Activated T-cell treated with anti-CD3 and anti-CD28 coated beads, Interleukin-2, amount 50 U/mL, for 24 hours (primary cell): ENCODE measurements at regions not wholly inside any gene's neighbourhood (a gene's known extent, or its start where the extent isn't known, plus 50 kb on each side); places are given as distances from the start of the nearest gene placed in this dataset.
"Not testable (repeated sequence)": the region's sequence is repeated elsewhere in the genome, so short reads cannot be mapped to it uniquely, and the experiment has no call there.

ENCODE experiments used
- DNase-seq: peaks from one replicate; pipeline ENCODE4 v3.0.0-alpha.2; 2020
- H3K27ac Mint-ChIP-seq: 2 replicates; pipeline ENCODE4 v1.8.0; 2020; ENCODE audit warnings: mild to moderate bottlenecking, mixed read lengths
- H3K27me3 Mint-ChIP-seq: 2 replicates; pipeline ENCODE4 v1.8.0; 2020; ENCODE audit warnings: mixed read lengths
- H3K36me3 Mint-ChIP-seq: 2 replicates; pipeline ENCODE4 v1.8.0; 2020; ENCODE audit warnings: low read depth, mixed read lengths
- H3K4me1 Mint-ChIP-seq: 2 replicates; pipeline ENCODE4 v1.8.0; 2020; ENCODE audit warnings: low read depth, mixed read lengths
- H3K4me3 Mint-ChIP-seq: 2 replicates; pipeline ENCODE4 v1.8.0; 2020; ENCODE audit warnings: mild to moderate bottlenecking, moderate library complexity, mixed read lengths
- H3K9me3 Mint-ChIP-seq: 2 replicates; pipeline ENCODE4 v1.8.0; 2020; ENCODE audit warnings: mixed read lengths

- Mint-ChIP-seq H3K27me3 (no peaks in the 10 kb centered on the region), H3K4me3 (no peak overlapping the region), H3K36me3 (no peaks in the 10 kb centered on the region), H3K9me3 (peaks cover 15% of the 10 kb centered on the region), H3K27ac (no peak overlapping the region), H3K4me1 (no peaks in the 10 kb centered on the region)
- DNase-seq, result no peak
These were observed 179.3 kb upstream of the FLRT2 start for GRCh38 chr14:85350667-85351066.

DNA sequence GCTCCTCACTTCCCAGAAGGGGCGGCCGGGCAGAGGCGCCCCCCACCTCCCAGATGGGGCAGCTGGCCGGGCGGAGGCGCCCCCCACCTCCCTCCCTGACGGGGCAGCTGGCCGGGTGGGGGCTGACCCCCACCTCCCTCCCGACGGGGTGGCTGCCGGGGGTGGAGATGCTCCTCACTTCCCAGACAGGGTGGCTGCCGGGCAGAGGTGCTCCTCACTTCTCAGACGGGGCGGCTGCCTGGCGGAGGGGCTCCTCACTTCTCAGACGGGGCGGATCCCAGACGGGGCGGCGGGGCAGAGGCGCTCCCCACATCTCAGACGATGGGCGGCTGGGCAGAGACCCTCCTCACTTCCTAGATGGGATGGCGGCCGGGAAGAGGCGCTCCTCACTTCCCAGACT is 177.4 kb upstream of the FLRT2 start:
- not testable (repeated sequence) for H3K4me3 Mint-ChIP-seq, H3K27me3 Mint-ChIP-seq, DNase-seq, H3K36me3 Mint-ChIP-seq, H3K27ac Mint-ChIP-seq, H3K4me1 Mint-ChIP-seq
- peaks cover 11% of the 10 kb centered on the region for H3K9me3 Mint-ChIP-seq

DNA sequence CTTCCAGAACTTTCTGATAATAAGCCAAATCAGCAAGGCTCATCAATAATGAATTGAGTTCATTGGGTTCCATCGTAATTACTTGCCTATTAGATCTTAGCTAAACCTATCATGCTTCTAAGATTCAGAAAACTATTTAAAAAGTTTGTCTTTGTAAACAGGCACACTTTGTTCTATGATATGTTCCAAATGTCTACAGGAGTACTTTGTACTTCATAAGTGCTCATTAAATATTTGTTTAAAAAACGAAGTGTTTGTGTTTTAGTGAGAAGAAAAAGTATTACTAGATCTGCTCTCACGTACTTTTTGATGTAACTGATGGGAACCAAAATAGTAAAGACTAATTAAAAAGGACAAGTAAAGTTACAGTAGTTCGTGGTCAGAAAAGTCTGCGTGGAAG is 172.8 kb upstream of the FLRT2 start:
- Mint-ChIP-seq H3K9me3 (peaks cover 12% of the 10 kb centered on the region), H3K27me3 (no peaks in the 10 kb centered on the region), H3K27ac (no peak overlapping the region), H3K4me1 (no peaks in the 10 kb centered on the region), H3K36me3 (no peaks in the 10 kb centered on the region), H3K4me3 (no peak overlapping the region)
- DNase-seq, result no peak

DNA sequence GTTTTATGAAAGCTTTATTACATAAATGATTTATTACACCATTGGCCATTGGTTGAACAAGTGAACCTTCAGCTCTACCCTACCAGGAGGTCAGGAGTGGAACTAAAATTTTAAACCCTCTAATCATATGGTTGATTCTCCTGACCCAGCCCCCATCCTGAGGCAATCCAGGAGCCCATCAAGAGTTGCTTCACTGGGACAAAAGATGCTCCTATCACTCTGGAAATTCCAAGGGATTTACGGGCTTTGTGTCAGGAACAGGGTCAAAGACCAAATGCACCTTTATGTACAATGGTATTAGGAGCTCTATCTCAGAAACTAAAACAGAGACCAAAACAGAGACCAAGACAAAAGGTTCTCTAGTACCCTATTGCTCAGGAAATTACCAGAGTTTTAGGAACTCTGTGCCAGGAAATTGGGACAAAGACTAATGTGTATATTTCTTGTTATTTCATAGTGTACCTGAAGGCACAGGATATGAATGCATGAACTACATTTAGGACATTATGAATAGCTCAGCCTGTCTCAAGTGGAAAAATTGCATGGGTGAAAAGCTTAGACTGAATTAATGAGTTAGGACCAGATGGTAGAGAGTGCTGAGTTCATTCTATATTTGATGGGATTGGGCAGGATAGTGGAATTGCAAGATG is 171.7 kb upstream of the FLRT2 start:
- Mint-ChIP-seq H3K4me1 (no peaks in the 10 kb centered on the region), H3K4me3 (no peak overlapping the region), H3K9me3 (peaks cover 12% of the 10 kb centered on the region), H3K36me3 (no peaks in the 10 kb centered on the region), H3K27ac (no peak overlapping the region), H3K27me3 (no peaks in the 10 kb centered on the region)
- no peak for DNase-seq

DNA sequence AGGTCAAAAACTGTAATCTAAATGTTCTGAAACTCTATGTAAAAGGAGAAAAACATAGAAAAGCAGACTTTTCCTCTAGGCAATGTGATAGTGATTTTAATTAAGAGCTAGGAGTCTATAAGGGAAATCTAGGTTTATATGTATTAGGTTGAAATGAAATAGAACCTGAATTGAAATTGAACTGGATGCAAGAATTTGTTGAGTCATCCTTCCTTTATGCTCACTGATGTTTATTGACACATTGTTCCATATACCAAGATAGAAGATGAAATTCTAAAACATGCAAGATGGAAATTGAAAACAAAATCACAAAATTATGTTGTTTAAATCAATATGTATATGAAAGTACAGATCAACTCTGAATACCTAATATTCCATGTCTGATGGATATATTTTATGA is 170.4 kb upstream of the FLRT2 start:
- Mint-ChIP-seq H3K36me3 (no peaks in the 10 kb centered on the region), H3K27ac (no peak overlapping the region), H3K4me1 (no peaks in the 10 kb centered on the region), H3K27me3 (no peaks in the 10 kb centered on the region), H3K4me3 (no peak overlapping the region), H3K9me3 (peaks cover 5% of the 10 kb centered on the region)
- no peak for DNase-seq

DNA sequence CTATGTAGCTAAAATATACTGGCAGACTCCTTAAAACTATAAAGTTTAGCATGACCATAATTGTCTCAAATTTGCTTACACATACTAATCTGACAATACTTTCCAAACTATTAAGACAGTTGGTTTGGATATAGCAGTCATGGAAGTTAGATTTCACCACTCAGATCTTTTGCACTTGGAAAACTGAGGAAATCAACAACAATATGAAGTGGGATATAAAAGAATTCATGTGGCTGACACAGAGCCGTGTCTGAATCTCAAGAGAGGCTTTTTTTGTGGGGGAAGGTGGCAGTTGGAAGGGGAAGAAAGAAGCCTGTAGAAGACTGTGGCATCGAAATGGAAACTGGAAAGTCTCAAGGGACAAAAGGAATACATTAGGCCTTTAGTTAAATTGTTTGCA is 166.6 kb upstream of the FLRT2 start:
- no peaks in the 10 kb centered on the region for H3K36me3 Mint-ChIP-seq
- no peak overlapping the region for H3K4me3 Mint-ChIP-seq
- H3K27ac Mint-ChIP-seq, result no peak overlapping the region
- no peaks in the 10 kb centered on the region for H3K4me1 Mint-ChIP-seq
- H3K27me3 Mint-ChIP-seq, result no peaks in the 10 kb centered on the region
- no peak for DNase-seq
- peaks cover 8% of the 10 kb centered on the region for H3K9me3 Mint-ChIP-seq

GRCh38 chr14:85366226-85366625 is 163.7 kb upstream of the FLRT2 start:
- Mint-ChIP-seq H3K4me3 (no peak overlapping the region), H3K9me3 (peaks cover 12% of the 10 kb centered on the region)
- DNase-seq, result no peak

DNA sequence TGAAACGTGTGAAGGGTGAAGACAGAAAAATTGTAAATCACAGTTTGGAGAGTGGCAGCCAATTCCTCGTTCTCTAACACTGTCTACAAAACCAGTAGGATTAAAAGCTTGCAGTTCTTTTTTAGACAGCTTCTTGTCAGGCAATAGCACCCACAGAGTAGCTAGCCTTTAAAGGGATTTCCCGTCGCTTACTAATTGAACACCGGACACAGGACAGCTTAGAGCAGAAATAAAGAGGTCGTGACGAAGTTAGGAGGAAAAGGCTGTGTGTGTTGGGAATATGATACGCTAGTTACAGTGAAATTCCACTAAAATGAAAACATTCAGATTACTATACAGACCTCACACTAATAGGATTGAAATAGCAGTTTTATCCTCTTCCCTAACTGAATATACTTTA is 149.1 kb upstream of the FLRT2 start:
- no peaks in the 10 kb centered on the region for H3K27me3 Mint-ChIP-seq
- DNase-seq, result no peak
- H3K36me3 Mint-ChIP-seq, result no peaks in the 10 kb centered on the region
- H3K9me3 Mint-ChIP-seq, result peaks cover under 1% of the 10 kb centered on the region
- no peak overlapping the region for H3K27ac Mint-ChIP-seq
- no peak overlapping the region for H3K4me3 Mint-ChIP-seq
- no peaks in the 10 kb centered on the region for H3K4me1 Mint-ChIP-seq

More at GRCh38 chr14:85366226-85366625, 163.7 kb upstream of the FLRT2 start:
- H3K36me3 Mint-ChIP-seq, result no peaks in the 10 kb centered on the region
- H3K27ac Mint-ChIP-seq, result no peak overlapping the region
- H3K4me1 Mint-ChIP-seq, result no peaks in the 10 kb centered on the region
- no peaks in the 10 kb centered on the region for H3K27me3 Mint-ChIP-seq

DNA sequence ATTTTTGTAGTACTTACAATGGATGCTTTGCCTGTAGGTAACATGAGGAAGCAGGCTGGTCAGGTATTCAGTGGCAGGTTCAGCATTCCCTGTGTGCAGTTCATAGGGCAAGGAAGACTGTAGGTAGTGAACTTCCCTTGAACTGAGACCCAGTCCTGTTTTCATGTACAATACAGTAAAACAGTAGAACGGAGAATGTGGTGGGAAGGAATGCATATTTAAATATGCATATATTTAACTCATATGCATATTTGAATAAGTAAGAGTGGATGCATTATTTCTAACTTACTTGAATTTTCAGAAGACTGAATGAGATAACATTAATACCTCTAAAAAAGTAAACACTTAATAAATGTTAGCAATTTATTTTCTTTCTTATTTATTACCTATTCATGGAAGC is 147.6 kb upstream of the FLRT2 start:
- Mint-ChIP-seq H3K27ac (no peak overlapping the region), H3K27me3 (no peaks in the 10 kb centered on the region), H3K36me3 (no peaks in the 10 kb centered on the region), H3K4me3 (no peak overlapping the region), H3K4me1 (no peaks in the 10 kb centered on the region), H3K9me3 (no peaks in the 10 kb centered on the region)
- DNase-seq, result no peak

DNA sequence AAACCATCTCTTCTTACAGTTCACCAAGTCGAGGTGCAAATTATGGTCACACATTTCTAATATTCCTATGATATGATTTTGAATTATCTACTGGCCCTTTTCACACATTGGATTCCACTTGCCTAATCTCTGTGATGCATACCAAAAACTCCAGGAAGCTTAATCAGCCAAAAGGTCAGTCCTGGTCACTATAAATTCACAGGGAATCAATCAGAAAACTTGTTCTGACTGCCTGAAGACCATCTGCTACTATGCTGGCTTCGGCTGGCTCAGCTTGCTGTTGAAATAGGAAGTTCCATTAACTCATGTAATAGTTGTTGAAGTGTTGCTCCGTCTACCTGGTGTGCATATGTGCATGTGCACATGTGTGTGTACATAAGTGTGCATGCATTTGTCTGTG is 142.8 kb upstream of the FLRT2 start:
- Mint-ChIP-seq H3K27me3 (no peaks in the 10 kb centered on the region), H3K27ac (no peak overlapping the region), H3K9me3 (no peaks in the 10 kb centered on the region), H3K36me3 (no peaks in the 10 kb centered on the region), H3K4me3 (no peak overlapping the region), H3K4me1 (no peaks in the 10 kb centered on the region)
- no peak for DNase-seq

GRCh38 chr14:85390236-85390635 is 139.7 kb upstream of the FLRT2 start:
- H3K4me3 Mint-ChIP-seq, result no peak overlapping the region
- H3K27ac Mint-ChIP-seq, result no peak overlapping the region

GRCh38 chr14:85391455-85391854 is 138.5 kb upstream of the FLRT2 start:
- H3K4me3 Mint-ChIP-seq, result no peak overlapping the region
- no peaks in the 10 kb centered on the region for H3K36me3 Mint-ChIP-seq
- no peak overlapping the region for H3K27ac Mint-ChIP-seq
- no peak for DNase-seq
- no peaks in the 10 kb centered on the region for H3K4me1 Mint-ChIP-seq
- H3K27me3 Mint-ChIP-seq, result no peaks in the 10 kb centered on the region
- H3K9me3 Mint-ChIP-seq, result no peaks in the 10 kb centered on the region

More at GRCh38 chr14:85390236-85390635, 139.7 kb upstream of the FLRT2 start:
- no peaks in the 10 kb centered on the region for H3K27me3 Mint-ChIP-seq
- H3K9me3 Mint-ChIP-seq, result no peaks in the 10 kb centered on the region
- H3K4me1 Mint-ChIP-seq, result no peaks in the 10 kb centered on the region
- no peak for DNase-seq
- H3K36me3 Mint-ChIP-seq, result no peaks in the 10 kb centered on the region

GRCh38 chr14:85391892-85392291 is 138.1 kb upstream of the FLRT2 start:
- Mint-ChIP-seq H3K9me3 (no peaks in the 10 kb centered on the region), H3K27ac (no peak overlapping the region), H3K4me1 (no peaks in the 10 kb centered on the region), H3K4me3 (no peak overlapping the region), H3K27me3 (no peaks in the 10 kb centered on the region), H3K36me3 (no peaks in the 10 kb centered on the region)
- no peak for DNase-seq

DNA sequence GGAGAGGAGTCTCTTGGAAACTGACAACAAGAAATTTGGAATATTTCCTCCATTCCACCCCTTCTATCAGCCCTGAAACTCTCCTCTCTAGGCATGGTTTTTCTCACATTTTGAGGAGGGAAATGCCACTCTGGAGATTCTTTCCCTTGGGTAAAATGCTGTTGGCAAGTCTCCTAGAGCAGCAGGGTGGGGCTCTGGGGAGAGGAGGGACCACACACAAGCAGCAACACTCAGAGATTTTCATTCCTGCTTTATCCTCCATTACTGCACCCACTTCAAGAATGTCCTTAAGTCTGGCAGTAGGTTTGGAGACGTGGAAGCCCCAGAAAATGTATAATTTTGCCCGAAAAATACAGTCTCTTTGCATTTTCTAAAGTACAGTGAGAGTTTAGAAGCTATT is 130.8 kb upstream of the FLRT2 start:
- H3K4me1 Mint-ChIP-seq, result no peaks in the 10 kb centered on the region
- H3K9me3 Mint-ChIP-seq, result no peaks in the 10 kb centered on the region
- no peak overlapping the region for H3K4me3 Mint-ChIP-seq
- DNase-seq, result no peak
- no peak overlapping the region for H3K27ac Mint-ChIP-seq
- H3K36me3 Mint-ChIP-seq, result no peaks in the 10 kb centered on the region
- H3K27me3 Mint-ChIP-seq, result no peaks in the 10 kb centered on the region

- Mint-ChIP-seq H3K9me3 (no peaks in the 10 kb centered on the region), H3K4me1 (no peaks in the 10 kb centered on the region), H3K27me3 (no peaks in the 10 kb centered on the region), H3K36me3 (no peaks in the 10 kb centered on the region), H3K27ac (no peak overlapping the region), H3K4me3 (no peak overlapping the region)
- DNase-seq, result no peak
These were observed 129.3 kb upstream of the FLRT2 start for GRCh38 chr14:85400678-85401077.

DNA sequence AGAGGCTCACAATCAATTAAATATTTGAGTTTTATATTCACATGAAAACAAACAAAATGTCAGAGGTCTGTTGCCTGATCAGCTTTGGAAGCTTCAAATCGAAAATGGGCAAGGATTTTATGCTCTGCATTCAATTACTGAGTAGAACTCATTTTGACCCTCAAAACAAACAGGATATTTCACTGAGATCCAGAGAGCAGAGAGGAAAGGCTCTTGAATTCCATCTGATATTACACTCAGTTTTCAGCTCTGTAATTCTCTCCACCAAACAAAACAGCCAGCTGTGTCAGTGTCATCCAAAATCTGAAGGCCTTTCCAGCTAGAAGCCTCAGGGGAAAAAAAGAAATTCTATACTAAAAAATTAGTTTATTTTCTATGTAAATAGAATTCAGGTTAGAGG is 128.6 kb upstream of the FLRT2 start:
- no peaks in the 10 kb centered on the region for H3K27me3 Mint-ChIP-seq

More for the DNA sequence above, 128.6 kb upstream of the FLRT2 start:
- Mint-ChIP-seq H3K9me3 (no peaks in the 10 kb centered on the region), H3K4me3 (no peak overlapping the region), H3K36me3 (no peaks in the 10 kb centered on the region), H3K27ac (no peak overlapping the region), H3K4me1 (no peaks in the 10 kb centered on the region)
- DNase-seq, result no peak
